CD4-positive, alpha-beta T cell (primary cell): ENCODE measurements at regions not wholly inside any gene's neighbourhood (a gene's known extent, or its start where the extent isn't known, plus 50 kb on each side); places are given as distances from the start of the nearest gene placed in this dataset.

Experiments
- ATAC-seq: fragments of 200-7000 bp; cut with Tn5 transposase; one replicate; pipeline ENCODE4 v1.10.0; 2022; ENCODE audit warnings: mild to moderate bottlenecking; ENCODE audit not compliant: poor library complexity
- CTCF ChIA-PET: fragments of 350-600 bp; sonication (Branson Sonifier 250); formaldehyde crosslinking; loops from one replicate; lab custom pipeline; 2021; ENCODE audit warnings: antibody characterized with exemption, inconsistent platforms; lab: Charles Lee
- POLR2A ChIA-PET: fragments of 350-600 bp; sonication (Branson Sonifier 250); formaldehyde crosslinking; loops from one replicate; lab custom pipeline; 2021; ENCODE audit warnings: antibody characterized with exemption, inconsistent platforms; lab: Charles Lee
- DNase-seq, 14 experiments: peaks; one replicate each; pipeline ENCODE4 v3.0.0-alpha.2; 2013 to 2020; ENCODE audit warnings: mixed read lengths in 2 of 14
- H3K27ac ChIP-seq, 2 donors: one replicate each; pipeline versions ENCODE4 v1.5.1 to v1.7.0; 2013; ENCODE audit warnings: low read length in 2 of 2, low read depth in 1 of 2, mild to moderate bottlenecking in 1 of 2
- H3K27me3 ChIP-seq, 2 experiments: 1 replicate in 1 of 2; 2 replicates in 1 of 2; pipeline versions ENCODE4 v1.6.1 to v1.7.0; 2013; ENCODE audit warnings: low read length in 2 of 2, control low read depth in 1 of 2, mild to moderate bottlenecking in 1 of 2, moderate library complexity in 1 of 2; ENCODE audit not compliant: insufficient read depth in 2 of 2, control insufficient read depth in 1 of 2
- H3K36me3 ChIP-seq: one replicate; pipeline ENCODE4 v1.6.1; 2013; ENCODE audit warnings: low read length, control low read depth; ENCODE audit not compliant: insufficient read depth
- H3K4me1 ChIP-seq: one replicate; pipeline ENCODE4 v1.6.1; 2013; ENCODE audit warnings: low read length, control low read depth; ENCODE audit not compliant: insufficient read depth
- H3K4me3 ChIP-seq: one replicate; pipeline ENCODE4 v1.5.1; 2013; ENCODE audit warnings: mild to moderate bottlenecking, low read length, moderate library complexity
- H3K9me3 ChIP-seq, 2 experiments: 1 replicate in 1 of 2; 2 replicates in 1 of 2; pipeline versions ENCODE4 v1.6.1 to v1.7.0; 2013; ENCODE audit warnings: low read length in 2 of 2, mild to moderate bottlenecking in 2 of 2, control low read depth in 1 of 2, moderate library complexity in 1 of 2; ENCODE audit not compliant: control insufficient read depth in 1 of 2, insufficient read depth in 1 of 2
- H3K27ac Mint-ChIP-seq: one replicate; pipeline ENCODE4 v1.8.0; 2020; ENCODE audit warnings: mixed read lengths
- H3K27me3 Mint-ChIP-seq: one replicate; pipeline ENCODE4 v1.8.0; 2021; ENCODE audit warnings: mixed read lengths
- H3K36me3 Mint-ChIP-seq: one replicate; pipeline ENCODE4 v1.8.0; 2021; ENCODE audit warnings: low read depth, mixed read lengths
- H3K4me1 Mint-ChIP-seq: one replicate; pipeline ENCODE4 v1.8.0; 2021; ENCODE audit warnings: low read depth, mixed read lengths
- H3K4me3 Mint-ChIP-seq: one replicate; pipeline ENCODE4 v1.8.0; 2020; ENCODE audit warnings: mild to moderate bottlenecking, mixed read lengths
- H3K9me3 Mint-ChIP-seq: one replicate; pipeline ENCODE4 v1.8.0; 2020; ENCODE audit warnings: mixed read lengths
- intact Hi-C, 2 experiments: fragments of 100-400 bp; cut with DNase I in 1 of 2; cut with micrococcal nuclease in 1 of 2; formaldehyde crosslinking; loops; one replicate each; pipeline versions ENCODE4 v1.15.1 to v1.9.0; 2023 to 2025; cut with DNase I, micrococcal nuclease
- TF ChIP-seq, protein P1 (sequence below): fragments of 200-600 bp; IDR thresholded peaks from one replicate; pipeline ENCODE4 v1.8.0; 2022; ENCODE audit warnings: antibody characterized with exemption, mild to moderate bottlenecking

DNA sequence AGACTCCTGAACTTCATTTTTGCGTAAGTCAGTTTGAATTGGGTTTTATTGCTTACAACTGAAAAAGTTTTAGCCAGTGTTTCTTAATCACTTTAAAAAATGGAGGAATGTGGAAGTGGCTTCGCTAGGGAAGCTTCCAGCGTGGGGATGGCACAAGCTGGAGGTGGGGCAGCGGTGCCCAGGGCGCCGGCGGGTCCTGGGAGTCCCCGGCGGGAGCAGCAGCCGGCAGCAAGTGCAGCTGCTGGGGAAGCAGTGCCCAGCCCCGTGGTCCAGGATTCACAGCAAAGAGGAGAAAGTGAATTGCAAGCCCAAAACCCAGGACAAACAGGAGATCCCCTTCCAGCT, 301.8 kb upstream of the PROK2 start:
- H3K4me1 ChIP-seq = no peaks in the 10 kb centered on the region
- TF ChIP-seq, protein P1, sequence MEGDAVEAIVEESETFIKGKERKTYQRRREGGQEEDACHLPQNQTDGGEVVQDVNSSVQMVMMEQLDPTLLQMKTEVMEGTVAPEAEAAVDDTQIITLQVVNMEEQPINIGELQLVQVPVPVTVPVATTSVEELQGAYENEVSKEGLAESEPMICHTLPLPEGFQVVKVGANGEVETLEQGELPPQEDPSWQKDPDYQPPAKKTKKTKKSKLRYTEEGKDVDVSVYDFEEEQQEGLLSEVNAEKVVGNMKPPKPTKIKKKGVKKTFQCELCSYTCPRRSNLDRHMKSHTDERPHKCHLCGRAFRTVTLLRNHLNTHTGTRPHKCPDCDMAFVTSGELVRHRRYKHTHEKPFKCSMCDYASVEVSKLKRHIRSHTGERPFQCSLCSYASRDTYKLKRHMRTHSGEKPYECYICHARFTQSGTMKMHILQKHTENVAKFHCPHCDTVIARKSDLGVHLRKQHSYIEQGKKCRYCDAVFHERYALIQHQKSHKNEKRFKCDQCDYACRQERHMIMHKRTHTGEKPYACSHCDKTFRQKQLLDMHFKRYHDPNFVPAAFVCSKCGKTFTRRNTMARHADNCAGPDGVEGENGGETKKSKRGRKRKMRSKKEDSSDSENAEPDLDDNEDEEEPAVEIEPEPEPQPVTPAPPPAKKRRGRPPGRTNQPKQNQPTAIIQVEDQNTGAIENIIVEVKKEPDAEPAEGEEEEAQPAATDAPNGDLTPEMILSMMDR = no peak
- H3K36me3 Mint-ChIP-seq = no peaks in the 10 kb centered on the region
- intact Hi-C loops = no loop called here
- H3K9me3 Mint-ChIP-seq = no peaks in the 10 kb centered on the region
- H3K27me3 Mint-ChIP-seq = no peaks in the 10 kb centered on the region
- H3K36me3 ChIP-seq = no peaks in the 10 kb centered on the region
- no peak overlapping the region for H3K27ac ChIP-seq
- peaks cover 17% of the 10 kb centered on the region for H3K4me1 Mint-ChIP-seq
- H3K27me3 ChIP-seq = peaks cover 0 to 3% of the 10 kb centered on the region in 2 experiments
- H3K4me3 ChIP-seq = no peak overlapping the region
- peak in 2 of 14 experiments; percentile 41 to 54 for DNase-seq
- ChIA-PET POLR2A (interaction anchor here (0.7 kb wide), 1 partner anchor 361 kb away, joined by 3 read pairs; no protein-coding TSS in a partner anchor), CTCF (no interaction called here)
- no peak for ATAC-seq
- H3K4me3 Mint-ChIP-seq = no peak overlapping the region
- no peak overlapping the region for H3K27ac Mint-ChIP-seq
- H3K9me3 ChIP-seq = no peaks in the 10 kb centered on the region

- Mint-ChIP-seq H3K4me3 (no peak overlapping the region), H3K27ac (no peak overlapping the region), H3K9me3 (no peaks in the 10 kb centered on the region), H3K27me3 (no peaks in the 10 kb centered on the region), H3K4me1 (peaks cover 17% of the 10 kb centered on the region), H3K36me3 (no peaks in the 10 kb centered on the region)
- Histone ChIP-seq H3K27me3 (peaks cover 0 to 3% of the 10 kb centered on the region in 2 experiments), H3K4me1 (no peaks in the 10 kb centered on the region), H3K9me3 (no peaks in the 10 kb centered on the region), H3K36me3 (no peaks in the 10 kb centered on the region), H3K27ac (no peak overlapping the region), H3K4me3 (no peak overlapping the region)
- ChIA-PET CTCF (no interaction called here), POLR2A (no interaction called here)
- TF ChIP-seq, protein P1 = no peak
- ATAC-seq (no peak), DNase-seq (peak in 2 of 14 experiments; percentile 33 to 43)
- intact Hi-C loops = no loop called here
Measured at GRCh38 chr3:72086042-72086742, 301.2 kb upstream of the PROK2 start.

- TF ChIP-seq, protein P1 = no peak
- ChIA-PET POLR2A (no interaction called here), CTCF (no interaction called here)
- Histone ChIP-seq H3K9me3 (no peaks in the 10 kb centered on the region), H3K4me3 (no peak overlapping the region), H3K27me3 (peaks cover 0 to 3% of the 10 kb centered on the region in 2 experiments), H3K4me1 (no peaks in the 10 kb centered on the region), H3K36me3 (no peaks in the 10 kb centered on the region), H3K27ac (no peak overlapping the region)
- Mint-ChIP-seq H3K9me3 (no peaks in the 10 kb centered on the region), H3K4me1 (peaks cover 17% of the 10 kb centered on the region), H3K27ac (no peak overlapping the region), H3K4me3 (no peak overlapping the region), H3K27me3 (no peaks in the 10 kb centered on the region), H3K36me3 (no peaks in the 10 kb centered on the region)
- DNase-seq (no peak), ATAC-seq (no peak)
- intact Hi-C loops = no loop called here
Measured at GRCh38 chr3:72085036-72085435, 300.1 kb upstream of the PROK2 start.
